GM12878 (cell line): ENCODE measurements at regions not wholly inside any gene's neighbourhood (a gene's known extent, or its start where the extent isn't known, plus 50 kb on each side); places are given as distances from the start of the nearest gene placed in this dataset.

Source experiments
- CEBPB ChIP-seq, 2 experiments: fragments of 150-350 bp in 1 of 2; IDR thresholded peaks; 2 replicates each; pipeline ENCODE4 v1.6.1; 2012 to 2014; ENCODE audit warnings: low read depth in 2 of 2, low read length in 2 of 2, borderline replicate concordance in 1 of 2, inconsistent platforms in 1 of 2
- CHD4 ChIP-seq: fragments of 200-600 bp; sonication (generic); IDR thresholded peaks from 2 replicates; pipeline ENCODE4 v1.6.1; 2016; ENCODE audit warnings: mild to moderate bottlenecking
- E4F1 ChIP-seq: fragments of 450-650 bp; IDR thresholded peaks from 2 replicates; pipeline ENCODE4 v1.6.1; 2018; ENCODE audit warnings: borderline replicate concordance, mild to moderate bottlenecking; ENCODE audit not compliant: partially characterized antibody
- HCFC1 ChIP-seq: fragments of 150-350 bp; IDR thresholded peaks from 2 replicates; pipeline ENCODE4 v1.6.1; 2014; ENCODE audit warnings: low read length
- JUND ChIP-seq: IDR thresholded peaks from 2 replicates; pipeline ENCODE4 v1.6.1; 2012; ENCODE audit warnings: low read depth, mild to moderate bottlenecking, low read length, improper control_type of control experiment, moderate library complexity
- RCOR1 ChIP-seq: conservative IDR thresholded peaks from 2 replicates; pipeline ENCODE4 v1.6.1; 2012; ENCODE audit warnings: low read depth, low read length, improper control_type of control experiment
- REST ChIP-seq: IDR thresholded peaks from 2 replicates; pipeline ENCODE4 v1.6.1; 2012; ENCODE audit warnings: mild to moderate bottlenecking, low read depth, low read length
- STAT1 ChIP-seq: fragments of 450-650 bp; conservative IDR thresholded peaks from 2 replicates; pipeline ENCODE4 v1.6.1; 2014; ENCODE audit warnings: antibody characterized with exemption, mild to moderate bottlenecking
- TF ChIP-seq, protein P1 (sequence below): fragments of 150-350 bp; IDR thresholded peaks from 2 replicates; pipeline ENCODE4 v1.6.1; 2016; ENCODE audit warnings: low read depth, low read length

GRCh38 chr10:105503714-105504113, 862.6 kb downstream of the SORCS3 start (continued):
- TF ChIP-seq CEBPB (IDR thresholded peaks at IDR 0.05; ENCODE audit: borderline replicate concordance in 1 of 2, low read depth in 2 of 2, low read length in 2 of 2): no peak
- TF ChIP-seq, protein P1, sequence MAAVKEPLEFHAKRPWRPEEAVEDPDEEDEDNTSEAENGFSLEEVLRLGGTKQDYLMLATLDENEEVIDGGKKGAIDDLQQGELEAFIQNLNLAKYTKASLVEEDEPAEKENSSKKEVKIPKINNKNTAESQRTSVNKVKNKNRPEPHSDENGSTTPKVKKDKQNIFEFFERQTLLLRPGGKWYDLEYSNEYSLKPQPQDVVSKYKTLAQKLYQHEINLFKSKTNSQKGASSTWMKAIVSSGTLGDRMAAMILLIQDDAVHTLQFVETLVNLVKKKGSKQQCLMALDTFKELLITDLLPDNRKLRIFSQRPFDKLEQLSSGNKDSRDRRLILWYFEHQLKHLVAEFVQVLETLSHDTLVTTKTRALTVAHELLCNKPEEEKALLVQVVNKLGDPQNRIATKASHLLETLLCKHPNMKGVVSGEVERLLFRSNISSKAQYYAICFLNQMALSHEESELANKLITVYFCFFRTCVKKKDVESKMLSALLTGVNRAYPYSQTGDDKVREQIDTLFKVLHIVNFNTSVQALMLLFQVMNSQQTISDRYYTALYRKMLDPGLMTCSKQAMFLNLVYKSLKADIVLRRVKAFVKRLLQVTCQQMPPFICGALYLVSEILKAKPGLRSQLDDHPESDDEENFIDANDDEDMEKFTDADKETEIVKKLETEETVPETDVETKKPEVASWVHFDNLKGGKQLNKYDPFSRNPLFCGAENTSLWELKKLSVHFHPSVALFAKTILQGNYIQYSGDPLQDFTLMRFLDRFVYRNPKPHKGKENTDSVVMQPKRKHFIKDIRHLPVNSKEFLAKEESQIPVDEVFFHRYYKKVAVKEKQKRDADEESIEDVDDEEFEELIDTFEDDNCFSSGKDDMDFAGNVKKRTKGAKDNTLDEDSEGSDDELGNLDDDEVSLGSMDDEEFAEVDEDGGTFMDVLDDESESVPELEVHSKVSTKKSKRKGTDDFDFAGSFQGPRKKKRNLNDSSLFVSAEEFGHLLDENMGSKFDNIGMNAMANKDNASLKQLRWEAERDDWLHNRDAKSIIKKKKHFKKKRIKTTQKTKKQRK: no peak
- no peak for TF ChIP-seq HCFC1
- no peak for TF ChIP-seq REST
- no peak for TF ChIP-seq E4F1
- TF ChIP-seq STAT1: no peak
- no peak for TF ChIP-seq RCOR1
- TF ChIP-seq CHD4: no peak
- no peak for TF ChIP-seq JUND
